Skin of body (tissue), 1 donor: ENCODE measurements at regions not wholly inside any gene's neighbourhood (a gene's known extent, or its start where the extent isn't known, plus 50 kb on each side); places are given as distances from the start of the nearest gene placed in this dataset.

Experiments used
- DNase-seq: peaks from one replicate; lab custom pipeline; 2025; lab: John Stamatoyannopoulos, UW

GRCh38 chr11:15764326-15764725, 592.0 kb downstream of the SOX6 start:
- no peak for DNase-seq

GRCh38 chr11:15764948-15765347, 591.4 kb downstream of the SOX6 start:
- no peak for DNase-seq

GRCh38 chr11:15765530-15765929, 590.8 kb downstream of the SOX6 start:
- DNase-seq, result no peak

GRCh38 chr11:15768321-15768720, 588.0 kb downstream of the SOX6 start:
- no peak for DNase-seq

GRCh38 chr11:15769203-15769602, 587.1 kb downstream of the SOX6 start:
- DNase-seq, result no peak

GRCh38 chr11:15770798-15771414, 585.4 kb downstream of the SOX6 start:
- DNase-seq, result no peak

GRCh38 chr11:15772547-15772946, 583.8 kb downstream of the SOX6 start:
- no peak for DNase-seq

- peak; percentile 35 for DNase-seq
Measured at GRCh38 chr11:15772981-15773380, 583.4 kb downstream of the SOX6 start.

GRCh38 chr11:15773476-15774387, 582.6 kb downstream of the SOX6 start:
- DNase-seq, result no peak

- no peak for DNase-seq
Measured at GRCh38 chr11:15774388-15774939, 581.9 kb downstream of the SOX6 start.

- peak; percentile 11 for DNase-seq
Measured at GRCh38 chr11:15775015-15775541, 581.3 kb downstream of the SOX6 start.

GRCh38 chr11:15775797-15776196, 580.5 kb downstream of the SOX6 start:
- no peak for DNase-seq

- DNase-seq, result no peak
Measured at GRCh38 chr11:15776366-15776765, 580.0 kb downstream of the SOX6 start.

GRCh38 chr11:15779518-15779917, 576.8 kb downstream of the SOX6 start:
- no peak for DNase-seq

GRCh38 chr11:15780382-15780781, 576.0 kb downstream of the SOX6 start:
- DNase-seq, result no peak

- DNase-seq, result no peak
Measured at GRCh38 chr11:15780837-15781236, 575.5 kb downstream of the SOX6 start.

- no peak for DNase-seq
Measured at GRCh38 chr11:15783619-15784018, 572.7 kb downstream of the SOX6 start.

- no peak for DNase-seq
Measured at GRCh38 chr11:15793043-15793996, 563.0 kb downstream of the SOX6 start.

- DNase-seq, result no peak
Measured at GRCh38 chr11:15794361-15795150, 561.8 kb downstream of the SOX6 start.

- no peak for DNase-seq
Measured at GRCh38 chr11:15795378-15795777, 561.0 kb downstream of the SOX6 start.
